Naive thymus-derived CD4-positive, alpha-beta T cell (primary cell): ENCODE measurements at regions not wholly inside any gene's neighbourhood (a gene's known extent, or its start where the extent isn't known, plus 50 kb on each side); places are given as distances from the start of the nearest gene placed in this dataset.

Experiments
- ATAC-seq: fragments of 150-1000 bp; cut with Tn5 transposase; 2 replicates; pipeline ENCODE4 v1.10.0; 2021; ENCODE audit warnings: mild to moderate bottlenecking, moderate library complexity
- CTCF ChIA-PET: fragments of 350-600 bp; sonication (Branson Sonifier 250); formaldehyde crosslinking; loops from one replicate; lab custom pipeline; 2021; ENCODE audit warnings: antibody characterized with exemption; lab: Charles Lee
- POLR2A ChIA-PET: fragments of 350-600 bp; sonication (Branson Sonifier 250); formaldehyde crosslinking; loops from one replicate; lab custom pipeline; 2021; ENCODE audit warnings: antibody characterized with exemption, inconsistent platforms; lab: Charles Lee
- DNase-seq, 9 donors: peaks; one replicate each; pipeline versions ENCODE4 v3.0.0 to v3.0.0-alpha.2; 2020 to 2022; ENCODE audit warnings: mixed read lengths in 1 of 9
- H3K27ac ChIP-seq: one replicate; pipeline ENCODE4 v1.7.0; 2013; ENCODE audit warnings: mild to moderate bottlenecking, low read depth, low read length, moderate library complexity
- H3K27me3 ChIP-seq, 2 donors: one replicate each; pipeline ENCODE4 v1.7.0; 2013; ENCODE audit warnings: low read length in 2 of 2, mild to moderate bottlenecking in 2 of 2, moderate library complexity in 2 of 2; ENCODE audit not compliant: control insufficient read depth in 2 of 2, insufficient read depth in 2 of 2
- H3K36me3 ChIP-seq, 3 experiments: 1 replicate in 2 of 3; 2 replicates in 1 of 3; pipeline ENCODE4 v1.7.0; 2013; ENCODE audit warnings: low read length in 3 of 3, mild to moderate bottlenecking in 3 of 3, moderate library complexity in 1 of 3; ENCODE audit not compliant: insufficient read depth in 3 of 3, control insufficient read depth in 2 of 3
- H3K4me1 ChIP-seq, 2 donors: one replicate each; pipeline ENCODE4 v1.7.0; 2013; ENCODE audit warnings: low read length in 2 of 2, mild to moderate bottlenecking in 2 of 2, moderate library complexity in 1 of 2; ENCODE audit not compliant: control insufficient read depth in 2 of 2, insufficient read depth in 2 of 2
- H3K4me3 ChIP-seq: 2 replicates; pipeline ENCODE4 v1.7.0; 2013; ENCODE audit warnings: mild to moderate bottlenecking, low read length
- H3K9me3 ChIP-seq, 3 experiments: 1 replicate in 2 of 3; 2 replicates in 1 of 3; pipeline ENCODE4 v1.7.0; 2013; ENCODE audit warnings: low read length in 3 of 3; ENCODE audit not compliant: control insufficient read depth in 2 of 3
- H3K27ac Mint-ChIP-seq, 9 donors: one replicate each; pipeline ENCODE4 v1.8.0; 2020 to 2022; ENCODE audit warnings: mixed read lengths in 9 of 9, mild to moderate bottlenecking in 8 of 9, moderate library complexity in 5 of 9, inconsistent platforms in 2 of 9
- H3K27me3 Mint-ChIP-seq, 5 donors: one replicate each; pipeline ENCODE4 v1.8.0; 2021 to 2022; ENCODE audit warnings: mixed read lengths in 5 of 5, mild to moderate bottlenecking in 1 of 5
- H3K36me3 Mint-ChIP-seq, 5 donors: one replicate each; pipeline ENCODE4 v1.8.0; 2020 to 2022; ENCODE audit warnings: mixed read lengths in 5 of 5, mild to moderate bottlenecking in 3 of 5, inconsistent platforms in 1 of 5
- H3K4me1 Mint-ChIP-seq, 7 donors: one replicate each; pipeline ENCODE4 v1.8.0; 2020 to 2022; ENCODE audit warnings: mixed read lengths in 7 of 7, mild to moderate bottlenecking in 3 of 7, inconsistent platforms in 1 of 7
- H3K4me3 Mint-ChIP-seq, 10 donors: one replicate each; pipeline ENCODE4 v1.8.0; 2020 to 2022; ENCODE audit warnings: mild to moderate bottlenecking in 10 of 10, mixed read lengths in 10 of 10, moderate library complexity in 6 of 10, inconsistent platforms in 2 of 10
- H3K9me3 Mint-ChIP-seq, 11 donors: one replicate each; pipeline ENCODE4 v1.8.0; 2020 to 2022; ENCODE audit warnings: mixed read lengths in 11 of 11, mild to moderate bottlenecking in 4 of 11, inconsistent platforms in 1 of 11, moderate library complexity in 1 of 11
- intact Hi-C, 2 donors: fragments of 100-400 bp; cut with micrococcal nuclease; formaldehyde crosslinking; loops; one replicate each; pipeline ENCODE4 v1.15.1; 2023

DNA sequence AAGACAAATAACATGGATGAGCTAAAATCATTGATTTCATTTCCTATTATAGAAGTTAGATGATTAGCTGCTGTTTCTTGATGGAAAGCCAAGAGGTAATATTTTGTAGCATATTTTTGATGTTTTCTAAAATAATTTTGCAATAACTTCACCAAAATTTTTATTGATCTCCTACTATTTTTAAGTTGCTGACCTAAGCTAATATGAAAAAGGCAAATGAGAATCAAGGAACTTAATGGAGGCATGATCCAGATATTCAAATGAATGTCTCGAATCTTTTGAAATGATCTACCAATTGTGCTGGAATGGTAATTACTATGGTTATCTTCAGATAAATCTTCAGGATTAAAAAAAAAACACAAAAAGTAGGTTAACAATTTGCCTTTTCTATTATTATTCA, 1591.4 kb upstream of the PCDH7 start:
- intact Hi-C loops = no loop called here
- H3K36me3 ChIP-seq = no peaks in the 10 kb centered on the region
- no peak overlapping the region for H3K27ac ChIP-seq
- no peaks in the 10 kb centered on the region for H3K4me1 ChIP-seq
- DNase-seq (no peak), ATAC-seq (no peak)
- H3K4me3 ChIP-seq = no peak overlapping the region
- Mint-ChIP-seq H3K36me3 (no peaks in the 10 kb centered on the region), H3K27me3 (no peaks in the 10 kb centered on the region), H3K4me3 (no peak overlapping the region), H3K9me3 (peaks cover 0 to 16% (median 7%) of the 10 kb centered on the region in 11 donors), H3K4me1 (no peaks in the 10 kb centered on the region), H3K27ac (no peak overlapping the region)
- no peaks in the 10 kb centered on the region for H3K27me3 ChIP-seq
- CTCF ChIA-PET = no interaction called here
- POLR2A ChIA-PET = no interaction called here
- H3K9me3 ChIP-seq = no peaks in the 10 kb centered on the region

DNA sequence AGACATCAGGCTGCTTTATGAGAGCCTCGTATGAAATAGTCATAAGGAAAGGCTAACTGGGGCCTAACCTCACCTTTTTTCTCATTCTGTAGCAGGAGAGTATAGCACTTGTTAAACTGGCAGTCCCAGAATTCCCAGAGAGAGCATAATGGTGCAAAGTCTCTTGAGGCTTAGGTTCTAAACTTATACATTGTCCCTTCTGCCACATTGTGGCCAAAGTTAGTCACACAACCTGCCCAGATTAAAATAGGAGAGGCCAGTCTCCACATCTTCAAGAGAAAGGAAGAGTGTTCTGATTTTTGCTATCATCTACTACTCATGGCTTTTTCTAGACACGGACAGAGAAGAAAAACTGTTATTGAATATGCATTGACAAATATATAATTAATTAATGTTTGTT, 1588.9 kb upstream of the PCDH7 start:
- no peaks in the 10 kb centered on the region for H3K4me1 ChIP-seq
- ChIA-PET CTCF (no interaction called here), POLR2A (no interaction called here)
- no peaks in the 10 kb centered on the region for H3K36me3 ChIP-seq
- no peak for DNase-seq
- H3K27ac Mint-ChIP-seq = no peak overlapping the region
- H3K4me1 Mint-ChIP-seq = no peaks in the 10 kb centered on the region
- H3K27me3 Mint-ChIP-seq = no peaks in the 10 kb centered on the region
- H3K9me3 Mint-ChIP-seq = peaks cover 0 to 16% (median 7%) of the 10 kb centered on the region in 11 donors
- no peaks in the 10 kb centered on the region for H3K36me3 Mint-ChIP-seq
- H3K4me3 ChIP-seq = no peak overlapping the region
- no peak for ATAC-seq
- no peaks in the 10 kb centered on the region for H3K9me3 ChIP-seq
- H3K27me3 ChIP-seq = no peaks in the 10 kb centered on the region
- H3K27ac ChIP-seq = no peak overlapping the region
- intact Hi-C loops = no loop called here
- no peak overlapping the region for H3K4me3 Mint-ChIP-seq

DNA sequence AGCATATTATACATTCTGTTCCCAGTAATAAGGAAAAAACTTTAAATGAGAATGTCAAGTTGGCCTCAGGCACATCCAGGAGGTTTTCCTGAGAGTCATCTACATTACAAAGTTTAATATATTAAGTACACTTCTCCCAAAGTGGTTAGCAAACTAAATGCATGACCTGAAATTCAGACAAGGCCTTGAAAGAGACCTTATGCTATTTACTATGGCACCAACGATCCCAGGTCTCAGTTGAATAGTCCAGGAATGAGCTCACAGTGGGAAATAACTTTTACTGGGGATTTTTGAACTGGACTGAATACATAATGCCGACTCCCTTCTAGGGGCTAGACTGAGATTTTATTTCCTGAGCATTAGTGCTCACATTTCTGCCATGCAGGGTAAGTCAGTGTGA, 1577.5 kb upstream of the PCDH7 start:
- no peak overlapping the region for H3K4me3 ChIP-seq
- DNase-seq (no peak), ATAC-seq (no peak)
- Mint-ChIP-seq H3K9me3 (peaks cover 0 to 17% (median 0%) of the 10 kb centered on the region in 11 donors), H3K27ac (no peak overlapping the region), H3K27me3 (no peaks in the 10 kb centered on the region), H3K4me1 (no peaks in the 10 kb centered on the region), H3K36me3 (no peaks in the 10 kb centered on the region), H3K4me3 (no peak overlapping the region)
- ChIA-PET CTCF (no interaction called here), POLR2A (no interaction called here)
- no peaks in the 10 kb centered on the region for H3K36me3 ChIP-seq
- no peaks in the 10 kb centered on the region for H3K9me3 ChIP-seq
- no peaks in the 10 kb centered on the region for H3K27me3 ChIP-seq
- H3K4me1 ChIP-seq = no peaks in the 10 kb centered on the region
- no peak overlapping the region for H3K27ac ChIP-seq
- intact Hi-C loops = no loop called here

DNA sequence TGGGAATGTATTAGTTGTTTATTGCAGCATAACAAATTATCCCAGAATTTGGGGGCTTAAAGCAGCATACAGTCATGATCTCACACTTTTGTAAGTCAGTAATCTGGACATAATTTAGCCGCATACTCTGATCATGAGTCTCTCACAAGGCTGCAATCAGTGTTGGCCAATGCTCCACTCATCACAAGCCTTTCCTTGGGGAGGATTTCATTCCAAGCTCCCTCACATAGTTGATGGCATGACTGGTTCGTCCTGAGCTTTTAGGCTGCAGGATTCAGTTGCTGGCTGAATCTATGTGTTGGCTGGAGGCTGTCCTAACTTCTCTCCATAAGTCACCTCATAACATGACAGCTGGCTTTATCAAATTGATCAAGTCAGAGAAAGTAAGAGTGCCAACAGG, 1568.6 kb upstream of the PCDH7 start:
- peaks cover 2 to 34% (median 8%) of the 10 kb centered on the region in 11 donors for H3K9me3 Mint-ChIP-seq
- no peaks in the 10 kb centered on the region for H3K27me3 ChIP-seq
- ATAC-seq (no peak), DNase-seq (no peak)
- no peaks in the 10 kb centered on the region for H3K36me3 ChIP-seq
- H3K27ac ChIP-seq = no peak overlapping the region
- ChIA-PET CTCF (no interaction called here), POLR2A (interaction anchor here (0.6 kb wide), 1 partner anchor 54 kb away, joined by 4 read pairs; no protein-coding TSS in a partner anchor)
- H3K27ac Mint-ChIP-seq = no peak overlapping the region
- H3K4me1 ChIP-seq = no peaks in the 10 kb centered on the region
- H3K36me3 Mint-ChIP-seq = peaks cover 0 to 3% (median 0%) of the 10 kb centered on the region in 5 donors
- no peak overlapping the region for H3K4me3 Mint-ChIP-seq
- intact Hi-C loops = no loop called here
- peaks cover 0 to 1% (median 0%) of the 10 kb centered on the region in 7 donors for H3K4me1 Mint-ChIP-seq
- no peak overlapping the region for H3K4me3 ChIP-seq
- no peaks in the 10 kb centered on the region for H3K9me3 ChIP-seq
- no peaks in the 10 kb centered on the region for H3K27me3 Mint-ChIP-seq

DNA sequence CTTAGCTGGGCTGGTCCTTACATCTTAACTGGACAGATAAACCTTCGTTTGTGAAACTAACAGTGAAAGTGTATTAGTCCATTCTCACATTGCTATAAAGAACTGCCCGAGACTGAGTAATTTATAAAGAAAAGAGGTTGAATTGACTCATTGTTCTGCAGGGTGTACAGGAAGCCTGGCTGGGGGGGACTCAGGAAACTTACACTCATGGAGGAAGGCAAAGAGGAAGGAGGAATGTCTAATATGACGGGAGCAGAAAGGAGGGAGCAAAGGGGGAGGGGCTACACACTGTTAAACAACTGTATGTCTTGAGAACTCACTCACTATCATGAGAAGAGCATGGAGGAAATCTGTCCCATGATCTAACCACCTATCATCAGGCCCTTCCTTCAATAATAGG, 1566.5 kb upstream of the PCDH7 start:
- H3K27me3 ChIP-seq = no peaks in the 10 kb centered on the region
- POLR2A ChIA-PET = no interaction called here
- DNase-seq (no peak), ATAC-seq (no peak)
- H3K27ac ChIP-seq = no peak overlapping the region
- CTCF ChIA-PET = no interaction called here
- no peaks in the 10 kb centered on the region for H3K36me3 ChIP-seq
- no peaks in the 10 kb centered on the region for H3K9me3 ChIP-seq
- no peak overlapping the region for H3K4me3 Mint-ChIP-seq
- H3K9me3 Mint-ChIP-seq = peaks cover 0 to 26% (median 8%) of the 10 kb centered on the region in 11 donors
- no peaks in the 10 kb centered on the region for H3K36me3 Mint-ChIP-seq
- H3K4me3 ChIP-seq = no peak overlapping the region
- H3K4me1 ChIP-seq = no peaks in the 10 kb centered on the region
- H3K4me1 Mint-ChIP-seq = peaks cover 0 to 1% (median 0%) of the 10 kb centered on the region in 7 donors
- no peaks in the 10 kb centered on the region for H3K27me3 Mint-ChIP-seq
- no peak overlapping the region for H3K27ac Mint-ChIP-seq
- intact Hi-C loops = no loop called here

DNA sequence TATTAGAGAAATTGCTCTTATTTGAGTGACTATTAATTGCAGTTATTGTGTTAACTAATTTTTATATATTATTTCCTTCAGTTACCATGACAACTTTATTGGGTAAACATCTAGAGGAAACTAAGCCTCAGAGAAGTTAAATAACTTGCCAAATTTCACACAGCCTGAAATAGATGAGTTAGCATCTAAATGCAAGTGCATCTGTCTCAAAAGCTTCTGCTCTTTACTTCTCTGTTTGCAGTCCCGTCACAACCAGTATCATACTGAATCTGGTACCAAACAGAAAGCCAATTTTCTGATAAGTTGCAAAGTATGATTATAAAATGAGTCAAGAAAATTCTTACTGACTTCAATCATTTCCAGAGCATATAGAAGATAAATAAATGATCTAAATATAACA, 1544.9 kb upstream of the PCDH7 start:
- ChIA-PET POLR2A (no interaction called here), CTCF (no interaction called here)
- no peak overlapping the region for H3K4me3 ChIP-seq
- no peaks in the 10 kb centered on the region for H3K27me3 ChIP-seq
- Mint-ChIP-seq H3K36me3 (no peaks in the 10 kb centered on the region), H3K9me3 (peaks cover 2 to 16% (median 4%) of the 10 kb centered on the region in 11 donors), H3K4me1 (no peaks in the 10 kb centered on the region), H3K27ac (no peak overlapping the region), H3K4me3 (no peak overlapping the region), H3K27me3 (no peaks in the 10 kb centered on the region)
- ATAC-seq (no peak), DNase-seq (no peak)
- no peak overlapping the region for H3K27ac ChIP-seq
- no peaks in the 10 kb centered on the region for H3K36me3 ChIP-seq
- no peaks in the 10 kb centered on the region for H3K4me1 ChIP-seq
- peaks cover 0 to 5% (median 0%) of the 10 kb centered on the region in 3 experiments for H3K9me3 ChIP-seq
- intact Hi-C loops = no loop called here

DNA sequence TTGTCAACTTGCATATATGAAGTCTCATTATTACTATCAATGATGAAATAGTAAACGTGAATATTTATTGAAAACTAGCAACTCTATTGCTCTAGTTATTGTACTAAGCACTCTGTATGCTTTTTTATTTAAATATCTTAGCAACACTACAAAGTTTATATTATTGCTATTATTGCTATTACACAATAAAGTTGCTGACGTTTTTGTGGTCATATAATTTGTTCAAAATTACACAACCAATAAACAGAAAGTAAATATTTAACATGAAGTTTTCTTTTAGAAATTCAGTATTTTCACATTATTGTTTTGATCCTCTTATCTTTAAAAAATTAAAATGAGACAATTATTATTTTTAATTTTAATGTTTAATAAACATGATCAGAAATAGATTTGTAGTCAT, 1521.1 kb upstream of the PCDH7 start:
- DNase-seq = no peak
- Histone ChIP-seq H3K36me3 (no peaks in the 10 kb centered on the region), H3K9me3 (no peaks in the 10 kb centered on the region), H3K4me1 (no peaks in the 10 kb centered on the region), H3K27me3 (no peaks in the 10 kb centered on the region), H3K27ac (no peak overlapping the region), H3K4me3 (no peak overlapping the region)
- no peak overlapping the region for H3K27ac Mint-ChIP-seq
- no peak overlapping the region for H3K4me3 Mint-ChIP-seq
- H3K9me3 Mint-ChIP-seq = peaks cover 0 to 18% (median 5%) of the 10 kb centered on the region in 11 donors
- POLR2A ChIA-PET = no interaction called here
- CTCF ChIA-PET = no interaction called here
- H3K4me1 Mint-ChIP-seq = no peaks in the 10 kb centered on the region
- peaks cover 0 to 6% (median 0%) of the 10 kb centered on the region in 5 donors for H3K36me3 Mint-ChIP-seq
- no peaks in the 10 kb centered on the region for H3K27me3 Mint-ChIP-seq
- intact Hi-C loops = no loop called here
- no peak for ATAC-seq
